Rectal smooth muscle tissue (tissue), 1 donor: ENCODE measurements at regions not wholly inside any gene's neighbourhood (a gene's known extent, or its start where the extent isn't known, plus 50 kb on each side); places are given as distances from the start of the nearest gene placed in this dataset.
"Not testable (repeated sequence)": the region's sequence is repeated elsewhere in the genome, so short reads cannot be mapped to it uniquely, and the experiment has no call there.

Source experiments
- H3K27ac ChIP-seq: one replicate; pipeline ENCODE4 v1.7.0; 2013; ENCODE audit warnings: low read depth, low read length, inconsistent platforms
- H3K27me3 ChIP-seq: one replicate; pipeline ENCODE4 v1.7.0; 2013; ENCODE audit warnings: low read length; ENCODE audit not compliant: control insufficient read depth, insufficient read depth
- H3K36me3 ChIP-seq: one replicate; pipeline ENCODE4 v1.7.0; 2013; ENCODE audit warnings: low read length; ENCODE audit not compliant: control insufficient read depth, insufficient read depth
- H3K4me1 ChIP-seq: one replicate; pipeline ENCODE4 v1.7.0; 2013; ENCODE audit warnings: low read length; ENCODE audit not compliant: control insufficient read depth, insufficient read depth
- H3K4me3 ChIP-seq: one replicate; pipeline ENCODE4 v1.7.0; 2013; ENCODE audit warnings: low read length
- H3K9ac ChIP-seq: one replicate; pipeline ENCODE4 v1.7.0; 2013; ENCODE audit warnings: low read length

- no peak overlapping the region for H3K9ac ChIP-seq
- no peak overlapping the region for H3K27ac ChIP-seq
- H3K27me3 ChIP-seq = no peaks in the 10 kb centered on the region
- H3K4me1 ChIP-seq = no peaks in the 10 kb centered on the region
- H3K4me3 ChIP-seq = no peak overlapping the region
- no peaks in the 10 kb centered on the region for H3K36me3 ChIP-seq
Observed at GRCh38 chr13:44805585-44805984, 183.7 kb downstream of the NUFIP1 start.

GRCh38 chr13:44803390-44803789 is 185.9 kb downstream of the NUFIP1 start:
- Histone ChIP-seq H3K27me3 (no peaks in the 10 kb centered on the region), H3K9ac (no peak overlapping the region), H3K36me3 (no peaks in the 10 kb centered on the region), H3K27ac (no peak overlapping the region), H3K4me1 (no peaks in the 10 kb centered on the region), H3K4me3 (no peak overlapping the region)

- no peaks in the 10 kb centered on the region for H3K4me1 ChIP-seq
- no peak overlapping the region for H3K27ac ChIP-seq
- no peak overlapping the region for H3K4me3 ChIP-seq
- no peaks in the 10 kb centered on the region for H3K27me3 ChIP-seq
- no peak overlapping the region for H3K9ac ChIP-seq
- H3K36me3 ChIP-seq = no peaks in the 10 kb centered on the region
Observed at GRCh38 chr13:44802491-44802890, 186.8 kb downstream of the NUFIP1 start.

GRCh38 chr13:44801990-44802389 is 187.3 kb downstream of the NUFIP1 start:
- Histone ChIP-seq H3K27me3 (no peaks in the 10 kb centered on the region), H3K27ac (no peak overlapping the region), H3K4me3 (no peak overlapping the region), H3K4me1 (no peaks in the 10 kb centered on the region), H3K9ac (no peak overlapping the region), H3K36me3 (no peaks in the 10 kb centered on the region)

- no peak overlapping the region for H3K27ac ChIP-seq
- H3K4me3 ChIP-seq = no peak overlapping the region
- H3K27me3 ChIP-seq = no peaks in the 10 kb centered on the region
- no peaks in the 10 kb centered on the region for H3K4me1 ChIP-seq
- H3K36me3 ChIP-seq = no peaks in the 10 kb centered on the region
- no peak overlapping the region for H3K9ac ChIP-seq
Observed at GRCh38 chr13:44800626-44801025, 188.6 kb downstream of the NUFIP1 start.

- Histone ChIP-seq H3K36me3 (no peaks in the 10 kb centered on the region), H3K4me1 (no peaks in the 10 kb centered on the region), H3K4me3 (no peak overlapping the region), H3K27me3 (no peaks in the 10 kb centered on the region), H3K27ac (no peak overlapping the region), H3K9ac (no peak overlapping the region)
Observed at GRCh38 chr13:44797685-44798084, 191.6 kb downstream of the NUFIP1 start.

- Histone ChIP-seq H3K4me1 (no peaks in the 10 kb centered on the region), H3K27me3 (no peaks in the 10 kb centered on the region), H3K36me3 (no peaks in the 10 kb centered on the region), H3K27ac (no peak overlapping the region), H3K9ac (no peak overlapping the region), H3K4me3 (no peak overlapping the region)
Observed at GRCh38 chr13:44796597-44797490, 192.4 kb downstream of the NUFIP1 start.

GRCh38 chr13:44796039-44796438 is 193.2 kb downstream of the NUFIP1 start:
- H3K4me3 ChIP-seq = not testable (repeated sequence)

GRCh38 chr13:44795176-44795575 is 194.1 kb downstream of the NUFIP1 start:
- H3K4me1 ChIP-seq = no peaks in the 10 kb centered on the region
- H3K27ac ChIP-seq = no peak overlapping the region
- H3K27me3 ChIP-seq = no peaks in the 10 kb centered on the region
- H3K36me3 ChIP-seq = no peaks in the 10 kb centered on the region
- H3K9ac ChIP-seq = no peak overlapping the region
- H3K4me3 ChIP-seq = no peak overlapping the region

More at GRCh38 chr13:44796039-44796438, 193.2 kb downstream of the NUFIP1 start:
- not testable (repeated sequence) for H3K4me1 ChIP-seq, H3K27me3 ChIP-seq, H3K9ac ChIP-seq, H3K36me3 ChIP-seq, H3K27ac ChIP-seq

- Histone ChIP-seq H3K9ac (no peak overlapping the region), H3K4me3 (no peak overlapping the region), H3K27me3 (no peaks in the 10 kb centered on the region), H3K27ac (no peak overlapping the region), H3K36me3 (no peaks in the 10 kb centered on the region), H3K4me1 (no peaks in the 10 kb centered on the region)
Observed at GRCh38 chr13:44792096-44792495, 197.2 kb downstream of the NUFIP1 start.

GRCh38 chr13:44790289-44790688 is 199.0 kb downstream of the NUFIP1 start:
- H3K27ac ChIP-seq = no peak overlapping the region
- H3K4me1 ChIP-seq = no peaks in the 10 kb centered on the region
- H3K9ac ChIP-seq = no peak overlapping the region
- no peak overlapping the region for H3K4me3 ChIP-seq
- no peaks in the 10 kb centered on the region for H3K36me3 ChIP-seq
- H3K27me3 ChIP-seq = no peaks in the 10 kb centered on the region

- no peaks in the 10 kb centered on the region for H3K36me3 ChIP-seq
- H3K27ac ChIP-seq = no peak overlapping the region
- H3K27me3 ChIP-seq = no peaks in the 10 kb centered on the region
- no peaks in the 10 kb centered on the region for H3K4me1 ChIP-seq
- no peak overlapping the region for H3K9ac ChIP-seq
- no peak overlapping the region for H3K4me3 ChIP-seq
Observed at GRCh38 chr13:44787617-44788016, 201.7 kb downstream of the NUFIP1 start.

GRCh38 chr13:44786756-44787155 is 202.5 kb downstream of the NUFIP1 start:
- Histone ChIP-seq H3K4me1 (no peaks in the 10 kb centered on the region), H3K27me3 (no peaks in the 10 kb centered on the region), H3K36me3 (no peaks in the 10 kb centered on the region), H3K9ac (no peak overlapping the region), H3K4me3 (no peak overlapping the region), H3K27ac (no peak overlapping the region)
